ENCODE measurements at regions not wholly inside any gene's neighbourhood (a gene's known extent, or its start where the extent isn't known, plus 50 kb on each side); places are given as distances from the start of the nearest gene placed in this dataset.

DNA sequence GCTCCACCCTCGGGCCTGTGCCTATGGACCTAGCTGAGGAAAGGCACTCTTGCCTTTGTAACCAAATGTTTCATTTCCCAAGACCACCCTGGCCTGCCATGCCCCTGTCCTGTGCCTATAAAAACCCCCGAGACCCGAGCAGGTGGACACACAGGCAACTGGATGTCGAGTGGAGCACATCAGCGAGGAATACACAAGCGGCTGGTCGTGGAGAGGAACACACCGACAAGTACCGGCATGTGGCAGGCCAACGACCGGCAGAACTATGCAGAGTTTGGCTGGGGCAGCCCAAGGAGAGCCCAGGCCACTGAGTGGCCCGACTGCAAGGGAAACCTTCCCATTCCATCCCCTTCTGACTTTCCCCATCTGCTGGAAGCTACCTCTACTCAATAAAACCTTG is 1963.8 kb upstream of the CELF4 start:
- Histone ChIP-seq H3K9me3 (no peaks in the 10 kb centered on the region), H3K4me3 (no peak overlapping the region), H3K36me3 (no peaks in the 10 kb centered on the region)

DNA sequence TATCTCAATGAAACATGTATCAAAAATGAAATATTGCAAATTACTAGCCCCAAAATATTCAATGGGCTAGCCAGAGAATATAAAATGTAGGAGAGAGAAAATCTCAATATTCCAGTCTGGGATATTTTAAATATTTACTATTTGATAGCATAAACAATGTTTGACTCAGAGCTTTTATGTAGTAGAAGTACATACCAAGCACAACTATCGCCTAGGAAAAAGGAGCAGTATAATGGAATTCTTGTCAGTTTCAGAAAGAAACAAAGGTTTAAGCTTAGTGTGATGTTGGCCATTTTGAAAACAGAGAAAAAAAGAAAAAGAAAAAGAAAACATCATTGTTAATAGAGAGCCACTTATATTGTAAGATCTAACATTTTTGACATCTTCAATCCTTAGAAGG is 1961.9 kb upstream of the CELF4 start:
- Histone ChIP-seq H3K4me3 (no peak overlapping the region), H3K27me3 (no peaks in the 10 kb centered on the region), H3K36me3 (no peaks in the 10 kb centered on the region), H3K9me3 (no peaks in the 10 kb centered on the region)
- no peak for DNase-seq

More for the DNA sequence above, 1963.8 kb upstream of the CELF4 start:
- no peak for DNase-seq
- no peaks in the 10 kb centered on the region for H3K27me3 ChIP-seq

DNA sequence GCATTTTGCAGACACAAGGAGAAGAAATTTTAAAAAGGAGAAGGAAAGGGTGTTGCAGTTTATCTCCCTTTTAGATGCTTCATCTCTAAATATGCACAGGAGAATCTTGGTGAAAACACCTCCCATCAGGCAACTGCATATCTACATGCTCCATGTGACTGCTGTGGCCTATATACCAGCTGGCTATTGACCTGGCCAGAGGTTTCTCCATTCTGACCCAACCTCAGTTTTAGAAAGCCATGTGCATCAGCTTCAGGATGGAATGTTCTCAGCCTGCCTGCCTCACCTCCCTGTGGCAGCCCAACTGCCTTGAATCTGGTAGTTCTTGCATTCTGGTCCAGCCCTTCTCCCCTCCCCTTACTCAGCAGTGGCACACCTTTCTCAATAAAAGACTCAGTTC is 1958.8 kb upstream of the CELF4 start:
- no peaks in the 10 kb centered on the region for H3K27me3 ChIP-seq
- no peak for DNase-seq
- H3K4me3 ChIP-seq: no peak overlapping the region
- H3K36me3 ChIP-seq: no peaks in the 10 kb centered on the region
- no peaks in the 10 kb centered on the region for H3K9me3 ChIP-seq

DNA sequence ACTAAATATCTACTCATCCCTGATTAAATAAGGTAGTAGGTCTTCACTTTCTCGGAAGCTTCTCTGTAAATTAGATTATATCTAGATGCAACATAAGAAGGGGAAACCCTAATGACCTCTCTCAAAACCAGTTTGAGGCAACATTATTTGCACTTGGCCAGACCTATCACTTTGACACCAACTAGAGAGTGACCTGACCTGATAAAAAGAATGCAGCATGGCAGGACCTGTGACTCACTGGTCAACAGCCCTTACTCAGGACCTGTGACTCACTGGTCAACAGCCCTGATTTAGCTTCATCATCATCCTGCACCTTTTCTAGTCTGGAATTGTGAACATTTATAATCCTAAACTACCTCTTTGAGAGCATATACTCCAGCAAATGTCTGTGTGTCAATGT is 1957.7 kb upstream of the CELF4 start:
- Histone ChIP-seq H3K27me3 (no peaks in the 10 kb centered on the region), H3K9me3 (no peaks in the 10 kb centered on the region), H3K36me3 (no peaks in the 10 kb centered on the region), H3K4me3 (no peak overlapping the region)
- peak; percentile 47 for DNase-seq

DNA sequence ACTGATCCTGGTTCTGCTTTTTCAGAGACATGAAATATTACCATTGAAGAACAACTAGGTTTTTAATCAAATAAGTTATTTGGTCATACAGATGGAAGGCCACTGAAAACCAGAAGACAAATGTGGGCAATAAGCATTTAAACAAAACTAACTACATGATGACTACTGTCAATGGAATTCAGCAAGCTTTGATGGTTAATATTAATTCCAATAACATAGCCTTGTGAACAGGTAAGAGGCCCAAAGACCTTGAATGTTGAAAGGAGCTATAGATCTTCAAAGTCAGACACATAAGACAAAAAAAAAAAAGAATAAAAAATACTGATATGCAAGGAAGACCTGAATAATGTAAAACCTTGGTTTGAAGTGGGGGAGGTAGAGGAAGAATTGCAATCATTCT is 1955.6 kb upstream of the CELF4 start:
- Histone ChIP-seq H3K4me3 (no peak overlapping the region), H3K36me3 (no peaks in the 10 kb centered on the region), H3K9me3 (no peaks in the 10 kb centered on the region), H3K27me3 (no peaks in the 10 kb centered on the region)
- no peak for DNase-seq

DNA sequence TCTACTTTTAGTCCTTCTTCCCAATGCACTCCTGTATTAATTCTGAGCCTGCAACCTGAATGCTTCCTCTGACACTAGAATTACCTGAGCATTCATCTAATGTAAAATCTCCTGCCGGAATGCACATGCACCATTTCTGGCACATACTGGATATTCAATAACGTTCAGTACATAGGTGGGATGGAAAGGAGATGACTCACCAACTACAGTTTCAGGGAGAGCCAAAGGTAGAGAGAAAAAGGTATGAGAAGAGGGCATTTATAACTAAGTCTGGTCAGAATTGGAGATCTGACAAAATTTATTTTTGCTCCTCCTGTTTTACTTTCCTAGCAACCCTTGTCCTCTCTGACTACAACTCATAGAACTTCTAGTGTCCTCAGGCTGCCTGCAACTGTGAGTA is 1954.1 kb upstream of the CELF4 start:
- H3K27me3 ChIP-seq: no peaks in the 10 kb centered on the region
- H3K9me3 ChIP-seq: no peaks in the 10 kb centered on the region
- DNase-seq: no peak
- no peak overlapping the region for H3K4me3 ChIP-seq
- H3K36me3 ChIP-seq: no peaks in the 10 kb centered on the region

DNA sequence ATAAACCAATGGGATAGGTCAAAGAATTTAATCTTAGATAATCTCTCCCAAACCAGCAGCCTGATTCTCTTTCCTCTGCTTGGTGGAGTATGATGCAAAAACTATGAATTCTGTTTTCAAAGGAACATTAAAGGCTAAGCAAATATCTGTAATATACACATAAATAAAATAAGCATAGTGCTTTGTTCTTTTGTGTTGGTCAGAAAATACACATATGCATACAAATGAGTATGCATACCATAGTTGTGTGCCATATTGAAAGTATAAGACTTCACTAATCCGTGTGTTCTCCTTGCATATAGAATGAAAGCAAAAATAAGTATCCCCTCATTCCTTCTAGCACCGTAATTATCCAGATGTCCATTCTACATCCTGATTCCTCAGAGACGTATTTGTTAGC is 1949.7 kb upstream of the CELF4 start:
- H3K9me3 ChIP-seq: no peaks in the 10 kb centered on the region
- H3K4me3 ChIP-seq: no peak overlapping the region
- DNase-seq: no peak
- H3K27me3 ChIP-seq: no peaks in the 10 kb centered on the region
- no peaks in the 10 kb centered on the region for H3K36me3 ChIP-seq

DNA sequence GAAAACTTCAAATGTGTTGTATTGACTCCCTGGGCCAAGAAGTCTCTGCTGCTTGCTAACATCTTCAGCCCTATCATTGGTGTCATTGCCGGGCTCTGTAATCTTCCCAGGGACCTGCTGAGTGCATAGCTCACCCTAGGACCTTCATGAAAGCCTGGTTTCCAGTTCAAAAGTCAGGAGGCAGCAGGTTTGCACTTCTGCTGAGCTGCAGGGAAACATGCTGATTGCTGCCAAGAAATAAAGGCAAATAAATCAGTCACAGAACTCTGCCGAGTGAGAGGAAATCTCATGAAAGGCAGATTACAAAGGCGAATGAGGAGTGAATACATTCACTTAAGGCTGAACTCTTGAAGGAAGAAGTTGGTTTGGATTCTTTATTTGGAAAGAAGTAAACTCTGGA is 1947.6 kb upstream of the CELF4 start:
- H3K4me3 ChIP-seq: no peak overlapping the region
- no peaks in the 10 kb centered on the region for H3K36me3 ChIP-seq
- no peaks in the 10 kb centered on the region for H3K9me3 ChIP-seq
- H3K27me3 ChIP-seq: no peaks in the 10 kb centered on the region
- DNase-seq: no peak

DNA sequence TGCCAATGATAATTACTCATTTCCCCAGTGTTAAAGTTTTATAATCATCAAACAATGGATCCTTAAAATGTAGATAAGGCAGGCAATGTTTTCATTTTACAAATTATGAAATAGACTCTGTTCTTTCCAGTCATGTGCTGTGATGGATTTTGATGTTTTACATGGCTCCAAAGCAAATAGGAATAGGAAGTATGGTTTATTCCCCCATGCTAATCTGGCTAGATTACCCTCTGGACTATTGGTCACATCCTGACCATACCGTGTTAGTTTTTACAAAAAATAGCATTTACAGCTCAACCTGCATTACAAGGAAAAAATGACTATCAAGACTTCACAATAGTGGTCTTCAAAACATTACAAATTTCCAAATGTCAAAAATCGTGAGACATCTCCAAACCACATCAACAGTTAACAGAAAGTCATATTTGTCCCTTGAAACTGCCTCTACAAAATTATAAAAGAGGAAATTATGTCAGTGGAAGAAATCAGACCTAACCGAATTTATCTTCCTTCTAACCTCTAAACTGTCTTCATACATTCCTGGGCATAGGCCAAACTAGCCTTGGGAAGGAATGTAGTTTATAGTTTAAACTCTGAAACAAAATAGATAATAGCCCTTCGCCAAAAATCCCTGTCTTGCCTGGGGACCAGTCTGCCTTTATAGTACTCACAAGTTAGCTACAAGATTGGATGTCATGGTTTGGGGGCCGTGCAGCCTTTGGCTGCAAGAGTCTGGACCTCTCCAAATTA is 1941.2 kb upstream of the CELF4 start:
- DNase-seq: no peak
- H3K36me3 ChIP-seq: no peaks in the 10 kb centered on the region
- H3K4me3 ChIP-seq: no peak overlapping the region
- H3K9me3 ChIP-seq: no peaks in the 10 kb centered on the region
- no peaks in the 10 kb centered on the region for H3K27me3 ChIP-seq

DNA sequence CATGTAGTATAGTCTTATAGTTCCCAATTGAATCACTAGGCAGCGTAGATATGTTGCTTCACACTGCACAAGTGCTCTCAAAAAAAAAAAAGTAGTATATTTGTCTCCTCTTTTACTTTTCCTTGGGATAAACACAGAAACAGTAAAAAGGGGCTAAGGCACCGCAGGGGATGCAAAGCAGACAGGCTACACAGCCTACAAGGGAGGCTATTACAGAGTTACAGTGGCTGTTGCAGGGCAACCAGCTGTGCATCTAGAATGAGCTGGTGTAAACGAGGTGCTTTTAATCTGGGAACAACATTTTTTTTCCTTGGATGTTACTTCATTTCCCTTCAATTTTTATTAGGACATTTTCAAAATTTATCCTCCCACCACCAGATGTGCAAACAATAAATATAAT is 1934.7 kb upstream of the CELF4 start:
- H3K36me3 ChIP-seq: no peaks in the 10 kb centered on the region
- H3K4me3 ChIP-seq: no peak overlapping the region
- H3K9me3 ChIP-seq: no peaks in the 10 kb centered on the region
- H3K27me3 ChIP-seq: no peaks in the 10 kb centered on the region
- DNase-seq: no peak

DNA sequence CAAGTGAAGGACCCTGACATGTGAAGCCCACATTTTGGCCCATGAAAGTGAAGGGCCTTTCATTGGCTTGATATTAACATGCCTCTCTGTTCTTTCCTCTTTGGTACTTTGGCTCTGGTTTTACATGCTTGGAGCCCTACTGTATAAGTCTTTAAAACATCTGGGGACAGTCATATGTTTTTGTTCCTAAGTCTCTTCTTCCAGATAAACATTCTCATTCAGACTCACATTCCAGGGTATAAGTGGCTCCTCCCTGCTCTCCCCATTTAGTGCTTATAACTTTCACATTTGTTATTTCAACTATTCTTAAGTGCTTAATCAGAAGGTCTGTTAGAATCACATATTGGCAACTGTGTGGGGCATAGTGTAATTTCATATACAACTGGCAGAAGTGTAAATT is 1932.2 kb upstream of the CELF4 start:
- Histone ChIP-seq H3K36me3 (no peaks in the 10 kb centered on the region), H3K9me3 (no peaks in the 10 kb centered on the region), H3K27me3 (no peaks in the 10 kb centered on the region), H3K4me3 (no peak overlapping the region)
- DNase-seq: no peak

DNA sequence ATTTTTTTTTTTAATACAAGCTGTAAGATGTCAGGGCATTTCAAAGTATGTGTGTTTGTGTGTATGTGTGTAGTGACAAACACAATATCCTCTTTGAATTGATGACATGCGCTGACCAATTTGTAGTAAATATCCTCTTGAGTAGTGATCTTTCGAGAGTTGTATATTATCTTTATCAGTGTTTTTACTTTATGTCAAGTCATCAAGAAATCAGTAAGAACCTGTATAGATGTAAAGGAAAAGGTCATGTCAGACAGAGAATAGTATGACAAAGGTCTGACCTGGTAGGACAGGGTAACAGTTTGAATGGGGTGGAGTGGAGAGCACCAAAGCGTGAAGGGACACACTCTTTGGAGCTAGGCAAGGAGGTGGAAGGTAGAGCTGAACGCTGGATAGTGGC is 1931.4 kb upstream of the CELF4 start:
- no peak overlapping the region for H3K4me3 ChIP-seq
- no peaks in the 10 kb centered on the region for H3K27me3 ChIP-seq
- DNase-seq: no peak
- no peaks in the 10 kb centered on the region for H3K36me3 ChIP-seq
- no peaks in the 10 kb centered on the region for H3K9me3 ChIP-seq

DNA sequence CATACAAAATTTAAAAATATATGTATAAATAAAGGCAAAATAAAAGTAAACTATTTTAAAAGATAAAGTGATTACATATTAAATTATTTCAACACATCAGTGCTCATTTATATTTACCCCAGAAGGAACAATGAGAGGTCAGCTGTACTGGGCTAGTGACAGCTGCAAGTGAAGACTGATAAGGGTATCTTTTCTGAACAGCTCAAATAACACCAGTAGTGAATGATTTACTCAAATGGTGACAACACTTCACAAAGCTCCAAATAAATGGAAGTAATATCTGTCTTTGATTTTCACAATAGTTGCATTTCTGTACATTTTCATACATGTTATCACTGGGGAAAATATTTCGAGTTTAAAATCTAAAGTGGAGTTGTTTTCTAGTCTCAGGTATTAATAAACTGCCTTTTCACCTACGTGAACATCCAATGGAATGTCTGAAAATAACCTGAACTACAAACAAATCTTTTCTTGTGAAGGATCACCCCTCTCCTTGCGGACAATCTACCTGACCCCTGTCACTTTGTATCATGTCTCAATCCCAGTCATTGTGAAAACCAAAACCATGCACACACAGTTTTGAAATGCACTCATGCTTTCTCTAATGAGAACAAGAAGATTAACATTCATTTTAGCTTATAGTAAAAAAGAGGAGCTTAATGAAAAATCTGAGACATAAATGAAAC is 1928.8 kb upstream of the CELF4 start:
- no peaks in the 10 kb centered on the region for H3K36me3 ChIP-seq
- H3K27me3 ChIP-seq: no peaks in the 10 kb centered on the region
- H3K9me3 ChIP-seq: no peaks in the 10 kb centered on the region
- DNase-seq: no peak
- no peak overlapping the region for H3K4me3 ChIP-seq

DNA sequence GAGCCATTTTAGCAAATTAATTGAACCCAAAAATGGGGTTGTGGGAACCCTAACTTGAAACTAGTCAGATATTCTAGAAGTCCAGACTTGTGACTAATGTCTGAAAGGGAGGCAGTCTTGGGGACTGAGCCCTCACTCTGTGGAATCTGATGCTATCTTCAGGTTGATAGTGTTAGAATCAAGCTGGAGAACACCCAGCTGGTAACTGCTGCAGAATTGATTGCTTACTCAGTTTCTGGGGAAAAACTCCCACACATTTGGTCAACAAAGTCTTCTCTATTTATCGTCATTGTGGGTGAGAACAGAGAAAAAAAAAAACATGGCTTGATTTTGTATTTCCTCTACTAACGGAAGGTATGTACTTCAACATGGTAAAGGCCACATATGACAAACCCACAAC is 1925.8 kb upstream of the CELF4 start:
- Histone ChIP-seq H3K9me3 (no peaks in the 10 kb centered on the region), H3K4me3 (no peak overlapping the region), H3K36me3 (no peaks in the 10 kb centered on the region), H3K27me3 (no peaks in the 10 kb centered on the region)
- no peak for DNase-seq

DNA sequence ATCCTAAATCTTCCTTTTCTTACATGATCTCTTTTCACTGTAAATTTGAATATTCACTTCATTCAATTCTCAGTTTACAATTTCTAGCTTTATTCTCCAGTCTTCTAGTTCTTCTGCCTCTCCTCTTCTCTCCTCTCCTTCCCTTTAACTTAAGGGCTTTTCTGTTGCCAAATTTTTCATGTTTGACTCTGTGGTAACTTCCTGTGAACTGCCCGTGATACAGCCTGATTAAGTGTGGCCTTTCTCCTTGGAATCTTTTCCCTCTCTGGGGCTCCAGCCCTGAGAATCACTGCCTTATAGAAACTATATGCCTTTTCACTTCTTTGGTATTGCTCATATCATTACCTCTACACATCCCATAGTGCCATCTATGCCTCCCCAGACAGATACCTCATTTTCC is 1923.8 kb upstream of the CELF4 start:
- no peaks in the 10 kb centered on the region for H3K27me3 ChIP-seq
- no peaks in the 10 kb centered on the region for H3K9me3 ChIP-seq
- H3K36me3 ChIP-seq: no peaks in the 10 kb centered on the region
- no peak overlapping the region for H3K4me3 ChIP-seq
- DNase-seq: no peak

DNA sequence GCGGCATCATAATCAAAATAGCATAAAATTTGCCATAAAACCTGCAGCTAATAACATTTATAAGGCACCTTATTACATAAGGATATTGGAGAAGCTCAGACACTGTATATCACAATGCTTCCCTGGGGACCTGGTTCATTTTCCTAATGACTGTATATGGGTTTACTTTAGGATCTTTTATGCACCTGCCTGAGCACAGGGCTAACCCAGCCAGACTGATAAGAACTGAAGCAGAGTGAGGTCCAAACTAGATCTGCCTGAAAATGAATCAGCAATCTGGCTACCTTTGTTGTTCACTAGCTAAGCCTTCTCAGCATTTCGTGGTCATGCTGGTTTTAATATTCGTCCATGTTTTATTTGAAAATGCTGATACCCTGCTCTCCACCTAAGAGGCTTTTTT is 1922.3 kb upstream of the CELF4 start:
- H3K27me3 ChIP-seq: no peaks in the 10 kb centered on the region

DNA sequence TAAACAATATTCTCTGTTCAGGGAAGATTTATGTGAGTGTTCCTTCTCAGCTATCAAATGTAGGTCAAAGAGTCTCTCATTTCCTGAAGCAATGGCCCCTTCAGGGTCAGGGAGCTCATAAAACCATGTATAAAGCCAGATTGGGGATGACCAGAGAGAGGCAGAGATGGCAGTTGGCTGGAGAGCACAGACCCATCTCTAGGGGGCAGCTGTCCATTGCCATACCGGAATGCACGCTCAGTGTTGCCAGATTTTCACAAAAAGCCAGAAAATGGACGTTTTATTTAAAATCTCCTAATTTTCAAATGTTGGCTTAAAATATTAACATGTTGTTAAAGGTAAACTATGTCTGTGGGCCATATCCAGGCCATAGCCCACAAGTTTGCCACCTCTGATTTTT is 1920.7 kb upstream of the CELF4 start:
- H3K36me3 ChIP-seq: no peaks in the 10 kb centered on the region
- DNase-seq: no peak
- no peak overlapping the region for H3K4me3 ChIP-seq
- H3K9me3 ChIP-seq: no peaks in the 10 kb centered on the region
- no peaks in the 10 kb centered on the region for H3K27me3 ChIP-seq

More for the DNA sequence above, 1922.3 kb upstream of the CELF4 start:
- no peaks in the 10 kb centered on the region for H3K36me3 ChIP-seq
- no peaks in the 10 kb centered on the region for H3K9me3 ChIP-seq
- DNase-seq: no peak
- no peak overlapping the region for H3K4me3 ChIP-seq

DNA sequence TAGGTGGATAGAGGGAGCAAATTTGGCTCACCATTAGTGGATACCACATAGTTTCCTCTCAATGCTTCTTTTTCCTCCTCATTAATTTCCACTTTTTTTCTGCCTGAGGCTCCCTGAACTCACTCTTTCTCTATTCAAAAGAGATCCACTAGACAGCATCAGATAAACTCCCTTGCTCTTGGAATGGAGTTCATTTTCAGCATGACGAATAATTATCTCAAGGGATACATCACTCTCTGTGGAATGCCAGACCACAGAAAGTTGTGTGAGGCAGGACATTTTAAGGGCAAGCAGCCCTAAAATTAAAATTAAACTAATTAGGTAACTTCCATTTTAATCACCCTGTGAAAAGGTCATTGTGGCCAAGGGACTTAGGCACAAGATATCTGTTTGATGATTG is 1920.1 kb upstream of the CELF4 start:
- Histone ChIP-seq H3K27me3 (no peaks in the 10 kb centered on the region), H3K36me3 (no peaks in the 10 kb centered on the region), H3K4me3 (no peak overlapping the region), H3K9me3 (no peaks in the 10 kb centered on the region)
- DNase-seq: no peak

Measured in MG63 (cell line).